ENCODE measurements at regions not wholly inside any gene's neighbourhood (a gene's known extent, or its start where the extent isn't known, plus 50 kb on each side); places are given as distances from the start of the nearest gene placed in this dataset.
"Not testable (repeated sequence)": the region's sequence is repeated elsewhere in the genome, so short reads cannot be mapped to it uniquely, and the experiment has no call there.

DNA sequence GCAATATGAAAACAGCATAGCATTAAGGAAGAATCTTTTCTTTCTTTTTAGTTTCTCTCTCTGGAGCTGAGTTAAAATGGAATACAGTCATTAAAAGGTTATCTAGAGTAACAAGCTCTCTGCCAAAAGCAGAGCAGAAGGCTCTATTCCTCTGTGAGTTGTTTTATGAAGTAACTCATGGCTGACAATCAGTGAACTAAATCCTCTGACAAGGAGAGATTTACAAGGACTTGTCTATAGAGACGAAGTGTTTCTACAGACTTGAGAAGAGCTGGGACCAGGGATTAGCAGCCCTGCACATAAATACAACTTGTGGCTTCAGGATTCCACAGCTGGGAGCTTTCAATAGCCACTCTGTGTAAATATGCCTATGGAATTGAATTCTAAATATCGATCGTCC lies 192.5 kb upstream of the RAG2 start:
- DNase-seq (ENCODE audit: low spot score), result no peak

DNA sequence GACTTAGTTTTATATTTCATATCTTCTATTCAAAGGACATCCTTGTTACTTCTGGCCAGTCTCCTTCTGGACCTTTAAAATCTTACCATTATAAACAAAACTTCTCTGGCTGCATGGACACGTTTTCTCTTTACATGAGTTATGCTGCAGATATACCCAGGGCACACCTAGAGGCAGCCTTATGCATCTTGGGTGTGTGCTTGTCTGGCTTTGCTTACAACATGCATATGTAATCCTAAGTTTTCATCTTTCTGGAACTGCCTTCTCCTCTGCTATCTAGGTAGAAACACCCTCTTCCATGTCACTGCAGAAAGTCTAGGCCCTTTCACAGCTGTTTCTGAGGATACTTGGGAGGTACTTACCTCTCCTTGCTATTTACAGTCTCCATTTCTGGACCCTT lies 185.8 kb upstream of the RAG2 start:
- DNase-seq (ENCODE audit: low spot score), result no peak

DNA sequence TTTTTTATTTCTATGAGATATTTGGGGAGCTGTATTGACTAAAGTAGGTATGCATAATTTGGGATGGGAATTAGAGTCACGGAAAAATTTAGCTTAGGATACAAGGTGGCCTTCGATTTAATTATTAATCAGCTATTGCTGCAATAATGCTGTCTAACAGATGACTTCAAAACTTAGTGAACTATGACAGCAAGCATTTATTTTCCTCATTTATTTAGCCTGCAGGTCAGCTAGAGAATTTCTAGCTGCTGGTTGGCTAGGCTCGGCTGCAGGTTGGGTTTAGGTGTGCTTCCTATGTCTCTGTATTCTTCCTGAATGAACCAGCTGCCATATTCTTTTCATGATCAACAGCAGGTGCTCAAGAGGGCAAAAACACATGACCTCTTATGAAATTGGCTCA lies 181.8 kb upstream of the RAG2 start:
- DNase-seq (ENCODE audit: low spot score), result no peak

DNA sequence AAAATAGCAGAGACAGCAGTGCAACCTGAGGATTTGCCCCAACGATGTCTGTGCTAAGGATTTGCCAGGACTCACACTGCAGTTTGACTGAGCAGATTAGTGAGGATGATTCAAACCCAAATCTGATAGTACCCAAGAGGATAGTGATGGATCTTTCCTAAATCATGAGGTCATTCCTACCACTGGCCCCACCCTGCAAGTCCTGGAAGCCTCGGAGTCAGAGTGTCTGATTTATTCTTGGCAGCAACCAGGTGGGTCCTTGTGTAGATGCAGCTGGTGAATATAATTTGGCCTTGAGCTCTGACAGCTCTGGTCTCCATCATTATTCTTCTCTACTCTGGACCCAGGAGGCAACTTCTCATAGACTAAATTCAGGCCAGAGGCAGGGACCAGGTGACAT lies 179.3 kb upstream of the RAG2 start:
- DNase-seq (ENCODE audit: low spot score), result no peak

DNA sequence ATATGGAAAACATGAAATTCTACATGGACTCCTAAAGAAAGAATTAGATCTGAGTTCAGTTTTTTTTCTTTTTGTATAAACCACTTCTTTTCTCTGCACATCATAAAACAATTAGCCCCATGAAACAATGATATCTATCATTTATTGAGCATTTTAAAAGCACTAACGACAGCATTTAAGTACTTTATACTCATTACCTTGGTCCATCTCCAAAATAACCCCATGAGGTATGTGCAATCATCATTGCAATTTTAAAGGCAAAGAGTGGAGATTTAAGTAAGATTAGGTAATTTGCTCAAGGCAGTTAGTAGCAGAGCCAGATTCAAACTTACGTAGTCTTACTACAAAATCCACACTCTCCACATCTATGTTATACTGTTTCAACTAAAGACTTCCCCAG lies 177.7 kb upstream of the RAG2 start:
- no peak for DNase-seq (ENCODE audit: low spot score)

DNA sequence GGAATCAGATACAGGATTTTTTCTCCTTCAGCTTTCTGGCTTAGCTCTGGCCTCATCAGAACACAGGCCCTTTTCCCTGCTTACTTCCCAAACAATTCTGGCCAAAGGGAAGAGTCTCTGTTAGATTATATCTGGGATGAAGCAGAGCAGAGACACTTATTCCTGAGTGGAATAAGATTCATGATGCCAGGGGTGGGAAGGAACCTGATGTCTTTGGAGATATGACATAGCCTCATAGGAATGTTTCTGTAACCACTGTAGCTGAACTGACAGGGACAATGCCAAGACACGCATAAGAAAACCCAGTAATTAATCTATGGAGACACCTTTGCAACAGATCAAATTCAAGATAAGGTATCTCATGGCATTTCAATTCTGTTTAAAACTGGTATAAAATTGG lies 177.1 kb upstream of the RAG2 start:
- no peak for DNase-seq (ENCODE audit: low spot score)

DNA sequence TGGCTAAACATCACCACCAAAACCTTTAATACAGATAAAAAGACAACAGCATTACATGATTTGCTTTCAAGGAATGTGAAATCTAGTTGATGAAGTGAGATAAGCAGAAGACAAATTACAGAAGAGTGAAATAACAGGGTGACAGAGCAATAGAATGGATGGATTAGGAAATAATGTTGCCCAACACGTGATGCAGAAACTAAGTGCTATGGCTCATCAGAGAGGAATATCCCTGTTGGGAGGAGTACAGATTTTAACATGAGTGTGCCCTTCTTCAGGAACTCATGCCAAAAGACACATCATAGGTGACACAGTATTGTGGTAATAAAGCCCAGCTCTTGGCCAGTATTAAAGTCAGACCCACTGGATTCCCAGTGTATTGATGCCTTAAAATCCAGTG lies 176.6 kb upstream of the RAG2 start:
- no peak for DNase-seq (ENCODE audit: low spot score)

DNA sequence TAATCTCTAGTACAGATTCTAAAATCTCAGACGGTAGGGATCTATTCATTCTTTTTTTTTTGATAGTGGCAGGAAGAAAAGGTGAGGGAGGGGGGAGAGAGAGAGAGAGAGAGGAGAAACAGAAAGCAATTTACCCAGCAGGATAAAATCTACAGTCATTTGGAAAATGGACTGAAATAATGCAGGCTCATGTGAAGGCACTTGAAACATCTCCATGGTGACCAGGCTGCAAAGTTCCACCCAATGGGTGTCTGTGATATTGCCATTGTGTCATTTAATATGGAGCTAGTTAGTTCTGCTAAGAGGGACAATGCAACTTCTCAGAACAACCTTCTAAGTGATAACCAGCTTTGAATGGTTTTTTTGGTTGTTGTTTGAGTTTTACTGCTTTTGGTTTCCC lies 165.2 kb upstream of the RAG2 start:
- no peak for DNase-seq (ENCODE audit: low spot score)

DNA sequence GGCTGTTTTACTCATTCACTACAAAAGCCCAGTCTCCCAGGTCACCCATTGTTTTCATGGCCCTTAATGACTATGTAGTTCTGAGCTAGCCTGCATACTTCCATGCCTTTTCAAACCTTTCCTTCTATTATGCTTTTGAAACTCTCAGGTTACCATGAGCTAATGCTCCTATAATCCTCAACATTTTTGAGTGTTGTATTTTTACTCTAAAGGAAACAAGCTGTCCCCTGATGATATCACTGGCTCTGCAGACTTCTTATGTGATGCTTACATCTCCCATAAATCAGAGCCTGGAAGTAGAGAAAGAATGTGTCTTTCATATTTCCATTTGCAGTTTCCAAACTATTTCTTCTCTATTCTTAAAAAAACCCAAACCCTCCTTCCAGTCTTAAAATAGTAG lies 159.0 kb upstream of the RAG2 start:
- no peak for DNase-seq (ENCODE audit: low spot score)

DNA sequence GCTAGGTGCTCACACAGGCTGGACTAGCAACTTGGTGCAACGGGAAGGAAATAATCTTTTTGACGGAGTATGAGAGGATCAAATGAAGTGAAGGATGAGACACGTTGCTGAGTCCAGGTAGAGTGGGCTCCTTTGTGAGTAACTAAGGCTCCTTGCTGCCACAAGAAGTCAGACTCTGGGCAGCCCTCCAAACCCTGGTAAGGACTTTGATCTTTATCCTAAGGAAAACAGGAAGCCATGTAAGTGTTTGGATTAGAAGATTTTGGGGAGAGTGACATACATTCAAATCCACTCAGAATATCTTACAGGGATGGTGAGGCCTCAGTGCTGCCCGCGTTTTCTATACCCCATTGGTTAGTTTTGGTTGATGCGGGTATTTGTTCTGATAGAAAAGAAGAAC lies 155.9 kb upstream of the RAG2 start:
- DNase-seq (ENCODE audit: low spot score), result no peak

DNA sequence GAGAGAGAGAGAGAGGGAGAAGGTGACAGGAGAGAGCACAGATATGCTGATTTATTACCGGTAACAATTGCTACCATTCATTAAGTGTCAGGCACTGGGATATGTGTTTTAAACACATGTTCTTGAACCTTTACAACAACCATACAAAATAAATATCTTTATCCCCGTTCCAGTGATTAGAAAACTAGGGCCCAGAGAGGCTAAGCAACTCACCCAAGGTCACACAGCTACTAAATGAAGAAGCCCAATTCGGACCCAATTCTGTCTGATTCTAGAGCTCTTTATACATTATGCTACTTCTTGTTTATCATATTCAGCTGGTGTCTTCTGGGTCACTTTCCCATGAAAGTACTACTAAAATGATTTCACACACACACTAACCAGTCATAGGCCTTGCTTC lies 154.0 kb upstream of the RAG2 start:
- no peak for DNase-seq (ENCODE audit: low spot score)

DNA sequence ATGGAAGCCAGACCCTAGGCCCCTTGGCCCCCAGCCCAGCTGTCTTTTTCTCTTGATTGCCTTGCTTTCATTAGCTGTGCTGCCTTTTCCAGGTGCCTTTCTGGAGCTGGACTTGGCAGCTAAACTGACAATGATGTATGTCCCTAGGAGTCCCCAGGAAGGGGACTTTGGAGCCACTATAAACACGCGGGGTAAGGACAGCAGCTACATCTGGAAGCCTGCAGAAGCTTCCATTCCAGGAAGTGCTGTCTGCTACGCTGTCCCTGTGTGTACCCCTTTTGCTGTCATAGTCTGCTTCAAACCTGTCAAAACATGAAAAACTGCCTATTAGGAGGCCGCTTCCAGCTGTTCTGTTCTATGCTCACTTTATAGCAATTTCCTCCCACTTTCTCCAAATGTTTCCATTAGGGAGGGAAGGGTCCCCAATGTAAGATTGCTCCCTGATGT lies 153.3 kb upstream of the RAG2 start:
- no peak for DNase-seq (ENCODE audit: low spot score)

DNA sequence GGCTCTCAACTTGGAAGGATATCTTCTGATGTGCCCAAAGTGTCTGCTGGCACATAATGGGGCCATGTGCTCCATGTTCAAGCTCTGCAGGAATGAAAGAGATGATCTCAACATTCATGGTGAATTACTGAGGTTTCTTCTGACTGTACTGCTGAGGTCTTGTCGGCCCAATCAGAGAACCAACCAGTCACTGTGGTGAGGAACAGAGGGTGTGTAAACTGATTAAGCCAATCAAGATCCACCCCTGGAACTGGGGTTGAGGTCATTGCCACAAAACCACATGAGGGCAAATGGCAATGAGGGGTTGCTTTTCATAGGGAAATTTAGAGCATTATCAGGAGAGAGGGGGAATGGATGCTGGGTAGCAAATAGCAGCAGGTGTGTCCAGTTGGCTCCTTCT lies 152.3 kb upstream of the RAG2 start:
- no peak for DNase-seq (ENCODE audit: low spot score)

DNA sequence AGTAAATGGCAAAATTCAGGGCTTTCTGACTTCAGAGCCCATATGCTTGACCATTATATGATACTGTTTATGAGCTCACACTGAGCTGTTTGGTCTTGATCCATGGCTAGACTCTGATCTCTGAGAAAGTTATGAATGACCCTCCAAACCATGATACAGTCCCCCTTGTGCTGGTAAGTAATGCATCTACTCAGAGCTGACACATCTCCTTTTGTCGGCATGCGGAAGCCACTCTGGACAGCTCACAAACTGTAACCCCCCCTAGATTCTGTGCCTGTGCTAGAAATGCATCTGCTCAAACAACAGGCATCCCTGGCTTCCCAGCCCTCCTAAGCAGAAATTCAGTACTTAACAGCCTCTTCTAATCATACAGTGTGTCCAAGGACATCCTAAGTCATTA lies 150.8 kb upstream of the RAG2 start:
- no peak for DNase-seq (ENCODE audit: low spot score)

DNA sequence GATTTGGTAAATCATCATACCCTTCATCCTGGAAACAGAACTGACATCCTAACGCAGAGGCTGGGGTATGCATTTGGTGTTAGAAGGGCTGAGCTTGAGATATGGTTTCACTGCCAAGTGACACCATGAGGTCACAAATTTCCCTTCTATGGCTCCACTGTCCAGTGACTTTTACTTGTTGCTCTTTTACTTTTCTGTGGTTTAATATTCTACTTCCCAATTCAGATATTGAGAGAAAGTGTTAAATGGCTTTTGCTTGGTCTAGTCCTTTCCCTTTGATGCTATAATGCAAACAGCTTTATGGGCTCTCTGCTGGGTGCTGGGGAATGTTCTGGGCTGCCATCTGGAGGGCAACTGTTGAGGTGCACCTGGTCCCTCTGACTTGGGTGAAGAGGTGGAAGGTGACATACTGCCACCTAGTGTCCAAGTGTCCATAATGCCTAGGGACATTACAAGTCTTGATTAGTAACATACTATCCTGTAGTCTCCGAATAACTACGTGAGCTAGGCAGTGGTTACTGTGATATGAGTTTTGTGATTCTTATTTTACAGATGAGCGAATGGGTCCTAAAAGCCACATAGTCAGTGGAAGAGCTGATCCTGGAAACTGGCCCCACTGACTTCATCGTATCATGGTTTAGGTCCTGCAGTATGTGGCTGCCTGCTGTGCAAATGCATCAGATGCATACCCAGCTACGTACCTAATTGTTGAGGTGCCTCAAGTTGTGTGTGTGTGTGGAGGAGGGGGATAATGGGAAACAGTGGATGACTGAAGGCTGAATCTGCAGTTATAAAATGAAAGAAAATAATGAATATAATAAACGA lies 149.1 kb upstream of the RAG2 start:
- DNase-seq (ENCODE audit: low spot score), result peak; percentile 90

DNA sequence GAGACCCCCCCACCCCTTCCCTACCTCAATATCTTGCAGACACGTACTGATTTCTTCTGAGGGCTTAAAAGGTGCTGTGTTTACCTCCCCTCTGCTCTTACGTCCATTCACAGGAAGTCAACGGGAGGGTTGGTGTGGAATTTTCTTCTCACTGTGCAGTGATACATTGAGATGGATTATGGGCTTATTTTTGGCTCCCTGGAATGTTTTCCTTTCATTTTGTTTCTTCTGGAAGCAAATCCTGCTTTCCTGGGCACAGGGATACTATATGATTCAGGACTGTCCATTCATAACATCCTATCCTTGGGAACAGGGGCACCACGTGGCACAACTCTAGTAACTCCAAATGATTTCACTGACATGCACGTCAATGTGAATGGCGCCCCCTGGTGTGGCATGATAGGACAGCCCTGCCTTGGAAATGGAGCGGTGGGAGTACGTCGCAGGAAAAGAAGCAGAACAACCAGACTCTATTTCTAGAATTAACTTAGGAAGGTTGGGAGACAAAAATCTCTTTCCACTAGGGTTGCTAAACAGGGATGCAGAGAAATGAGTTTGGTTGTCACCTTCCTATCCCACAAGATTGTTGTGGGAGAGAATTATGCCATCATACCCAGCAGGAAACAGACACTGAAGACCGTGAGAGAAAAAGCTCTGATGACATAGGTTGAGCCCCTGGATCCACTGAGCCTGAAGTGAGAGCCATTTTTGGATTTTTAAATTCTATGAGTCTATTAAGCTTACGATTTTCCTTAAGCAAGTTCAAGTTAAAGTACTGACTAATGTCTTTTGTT lies 146.5 kb upstream of the RAG2 start:
- peak; percentile 24 for DNase-seq (ENCODE audit: low spot score)

DNA sequence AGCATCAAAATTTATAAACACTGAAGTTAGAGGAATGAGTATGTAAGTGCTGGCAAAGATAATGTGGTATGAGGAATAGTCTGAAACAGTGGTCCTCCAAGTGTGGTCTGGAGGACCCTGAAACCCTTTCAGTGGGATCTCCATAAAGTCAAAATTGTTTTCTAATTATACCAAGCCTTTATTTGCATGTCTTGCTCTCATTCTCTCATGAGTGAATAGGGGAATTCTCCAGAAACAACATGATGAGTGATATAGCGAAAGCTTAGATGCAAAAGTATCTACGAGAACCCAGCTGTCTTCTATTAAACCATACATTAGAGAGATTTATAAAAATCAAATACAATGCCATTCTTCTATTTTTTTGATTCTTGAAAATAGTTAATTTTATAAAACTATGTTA lies 145.0 kb upstream of the RAG2 start:
- no peak for DNase-seq (ENCODE audit: low spot score)

DNA sequence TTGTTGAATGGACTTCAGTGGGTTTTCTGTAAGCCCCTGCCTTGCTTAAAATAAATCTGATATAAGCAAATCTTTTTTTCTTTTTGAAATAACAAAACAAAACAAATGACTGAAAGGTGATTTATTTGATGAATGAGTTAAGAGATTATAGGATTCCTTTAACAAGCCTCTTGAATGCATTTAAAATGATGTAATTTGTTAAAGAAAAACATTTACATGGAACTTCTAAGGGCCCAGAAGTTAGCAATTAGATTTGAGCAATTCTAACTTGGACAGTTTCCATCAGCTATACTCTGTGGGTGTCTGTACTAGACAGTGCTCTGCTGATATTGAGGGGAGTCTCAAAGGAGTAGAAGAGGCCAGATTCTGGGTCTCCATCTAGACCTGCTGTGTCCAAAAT lies 143.5 kb upstream of the RAG2 start:
- DNase-seq (ENCODE audit: low spot score), result no peak

DNA sequence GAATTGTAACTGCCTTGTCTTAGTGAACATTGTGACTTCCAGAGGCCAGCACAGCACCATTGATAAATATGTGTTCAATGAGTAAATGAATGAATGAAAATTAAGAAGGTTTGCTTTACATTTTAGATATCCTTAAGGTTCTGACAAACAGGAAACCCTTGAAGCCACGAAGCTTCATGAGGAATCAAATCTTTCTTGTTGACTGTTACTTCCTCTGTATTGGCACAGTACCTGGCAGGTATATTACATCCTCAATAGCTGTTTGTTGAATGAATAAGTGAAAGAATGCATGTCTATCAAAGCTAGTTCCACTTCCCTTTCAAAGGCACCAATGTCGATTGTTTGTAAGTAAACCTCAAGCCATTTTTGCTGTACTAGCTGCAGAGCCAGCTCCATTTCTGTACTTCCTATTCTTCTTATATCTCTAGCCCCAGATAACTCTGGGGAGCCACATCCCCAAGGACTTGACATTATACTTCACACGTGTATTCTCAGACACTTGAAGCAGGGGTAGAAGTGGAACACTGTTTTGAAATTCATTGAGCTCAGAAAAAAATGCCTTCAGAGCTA lies 140.3 kb upstream of the RAG2 start:
- no peak for DNase-seq (ENCODE audit: low spot score)

DNA sequence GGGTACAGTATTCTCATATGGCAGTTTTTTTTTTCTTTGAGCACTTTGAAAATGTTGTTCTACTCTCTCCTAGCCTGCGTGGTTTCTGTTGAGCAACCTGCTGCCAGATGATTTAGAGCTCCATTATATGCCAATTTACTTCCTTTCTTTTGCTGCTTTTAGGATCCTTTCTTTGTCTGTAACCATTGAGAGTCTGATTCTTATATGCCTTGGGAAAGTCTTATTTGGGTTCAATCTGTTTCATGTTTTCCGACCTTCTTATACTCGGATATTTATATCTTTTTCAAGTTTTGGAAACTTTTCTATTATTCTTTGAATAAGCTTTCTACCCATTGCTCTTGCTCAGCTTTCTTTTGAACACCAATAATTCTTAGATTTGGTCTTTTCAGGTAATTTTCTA lies 138.1 kb upstream of the RAG2 start:
- no peak for DNase-seq (ENCODE audit: low spot score)

DNA sequence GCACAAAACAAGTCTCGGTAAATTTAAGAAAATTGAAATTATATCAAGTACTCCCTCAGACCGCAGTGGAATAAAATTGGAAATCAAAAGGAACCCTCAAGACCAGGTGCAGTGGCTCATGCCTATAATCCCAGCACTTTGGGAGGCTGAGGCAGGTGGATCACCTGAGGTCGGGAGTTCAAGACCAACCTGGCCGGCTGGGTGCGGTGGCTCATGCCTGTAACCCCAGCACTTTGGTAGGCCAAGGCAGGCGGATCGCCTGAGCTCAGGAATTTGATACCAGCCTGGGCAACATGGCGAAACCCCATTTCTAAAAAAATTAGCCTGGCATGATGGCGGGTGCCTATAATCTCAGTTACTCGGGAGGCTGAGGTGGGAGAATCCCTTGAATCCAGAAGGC lies 135.7 kb upstream of the RAG2 start:
- not testable (repeated sequence) for DNase-seq (ENCODE audit: low spot score)

DNA sequence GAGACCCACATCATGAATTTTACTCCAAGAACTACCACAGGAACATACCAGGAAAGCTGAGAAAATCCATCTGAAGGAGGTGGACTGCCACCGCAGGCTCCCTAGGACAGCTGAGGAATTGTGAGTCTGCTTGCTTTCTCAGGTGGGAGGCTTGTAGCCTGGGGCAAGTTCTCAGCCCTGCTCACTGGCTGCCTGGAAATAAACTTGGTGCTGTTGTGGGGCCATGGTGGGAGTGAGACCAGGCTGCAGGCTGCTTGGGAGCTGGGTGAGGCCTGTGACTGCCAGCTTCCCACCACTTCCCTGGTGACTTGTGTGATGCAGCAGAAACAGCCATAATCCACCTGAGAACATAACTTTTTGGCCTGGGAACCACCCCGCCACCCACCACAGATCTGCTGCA lies 132.7 kb upstream of the RAG2 start:
- DNase-seq (ENCODE audit: low spot score), result no peak

DNA sequence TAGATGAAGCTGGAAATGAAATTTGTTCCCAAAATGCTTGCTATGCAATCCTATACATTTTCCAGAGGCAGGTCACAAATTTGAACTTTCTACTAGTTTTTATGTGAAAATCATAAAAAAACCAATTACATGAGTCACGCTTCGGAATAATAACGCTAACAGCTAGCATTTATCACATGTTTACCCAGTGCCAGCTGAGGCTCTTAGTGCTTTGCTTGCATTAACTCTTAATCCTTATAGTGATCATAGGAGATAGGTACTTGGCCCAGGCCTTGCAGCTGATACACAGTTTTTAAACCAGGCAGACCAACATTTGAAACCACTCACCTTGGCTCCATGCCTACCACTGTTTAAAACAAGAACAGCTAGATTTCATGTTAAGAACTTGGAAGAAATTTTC lies 131.8 kb upstream of the RAG2 start:
- DNase-seq (ENCODE audit: low spot score), result no peak
